Esophagus mucosa (tissue), 1 donor: ENCODE measurements at regions not wholly inside any gene's neighbourhood (a gene's known extent, or its start where the extent isn't known, plus 50 kb on each side); places are given as distances from the start of the nearest gene placed in this dataset.
"Not testable (repeated sequence)": the region's sequence is repeated elsewhere in the genome, so short reads cannot be mapped to it uniquely, and the experiment has no call there.

Source experiments
- ATAC-seq: fragments of 200-7000 bp; cut with Tn5 transposase; one replicate; pipeline ENCODE4 v1.9.1; 2020
- donor health status: DM: yes; HTN: yes; CAD: no.

GRCh38 chr4:79850626-79851025 lies 222.4 kb downstream of the ANTXR2 start:
- no peak for ATAC-seq

DNA sequence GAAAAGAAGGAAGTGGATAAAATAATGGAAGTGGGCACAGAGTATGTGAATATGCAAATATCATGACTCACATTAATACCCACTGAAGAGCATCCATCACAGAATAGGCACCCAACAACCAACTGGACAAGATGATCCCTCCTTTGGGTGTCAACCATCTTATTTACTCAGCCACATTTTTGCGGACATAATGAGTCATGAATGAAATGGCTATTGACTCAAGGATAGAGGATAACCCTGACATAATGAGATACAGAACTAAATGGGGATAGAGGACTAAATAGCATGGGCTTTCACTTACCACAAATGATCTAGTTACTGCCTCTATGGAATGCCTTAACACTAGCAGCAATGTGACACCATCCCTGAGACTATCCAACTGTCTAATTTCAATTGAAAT lies 224.7 kb downstream of the ANTXR2 start:
- ATAC-seq, result no peak

- ATAC-seq, result no peak
Observed at GRCh38 chr4:79847411-79847810, 225.6 kb downstream of the ANTXR2 start.

DNA sequence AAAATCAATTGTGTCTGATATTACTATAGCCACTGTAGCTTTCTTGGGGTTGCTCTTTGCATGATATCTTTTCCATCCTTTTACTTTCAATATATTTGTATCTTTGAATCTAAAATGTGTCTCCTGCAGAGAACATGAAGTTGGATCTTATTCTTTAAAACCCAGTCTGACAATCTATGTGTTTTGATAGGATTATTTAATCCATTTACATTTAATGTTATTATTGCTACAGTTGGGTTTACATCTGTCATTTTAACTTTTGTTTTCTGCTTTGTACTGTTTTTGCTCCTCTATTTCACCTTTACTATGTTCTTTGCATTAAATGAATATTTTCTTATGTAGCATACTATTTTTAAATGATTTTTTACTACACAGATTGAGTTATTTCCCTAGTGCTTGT lies 230.9 kb downstream of the ANTXR2 start:
- no peak for ATAC-seq

DNA sequence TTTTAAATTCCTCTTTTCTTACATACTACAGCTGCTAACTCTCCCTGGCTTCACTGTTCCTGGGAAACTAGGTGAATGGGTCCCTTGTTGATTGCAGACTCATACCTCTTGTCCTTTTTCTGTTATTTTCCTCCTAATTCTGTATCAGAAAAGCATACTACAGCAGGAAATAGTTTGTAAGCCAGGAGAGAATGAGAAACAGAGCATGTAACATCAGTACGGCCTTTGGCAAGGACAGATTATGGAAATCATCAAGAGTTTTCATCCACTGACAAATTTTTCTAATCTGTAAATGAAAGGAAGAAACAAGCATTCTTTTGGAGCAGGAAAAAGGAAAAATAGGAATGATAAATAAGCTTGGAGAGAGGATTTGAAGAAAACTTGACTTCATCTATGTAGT lies 239.2 kb downstream of the ANTXR2 start:
- no peak for ATAC-seq

DNA sequence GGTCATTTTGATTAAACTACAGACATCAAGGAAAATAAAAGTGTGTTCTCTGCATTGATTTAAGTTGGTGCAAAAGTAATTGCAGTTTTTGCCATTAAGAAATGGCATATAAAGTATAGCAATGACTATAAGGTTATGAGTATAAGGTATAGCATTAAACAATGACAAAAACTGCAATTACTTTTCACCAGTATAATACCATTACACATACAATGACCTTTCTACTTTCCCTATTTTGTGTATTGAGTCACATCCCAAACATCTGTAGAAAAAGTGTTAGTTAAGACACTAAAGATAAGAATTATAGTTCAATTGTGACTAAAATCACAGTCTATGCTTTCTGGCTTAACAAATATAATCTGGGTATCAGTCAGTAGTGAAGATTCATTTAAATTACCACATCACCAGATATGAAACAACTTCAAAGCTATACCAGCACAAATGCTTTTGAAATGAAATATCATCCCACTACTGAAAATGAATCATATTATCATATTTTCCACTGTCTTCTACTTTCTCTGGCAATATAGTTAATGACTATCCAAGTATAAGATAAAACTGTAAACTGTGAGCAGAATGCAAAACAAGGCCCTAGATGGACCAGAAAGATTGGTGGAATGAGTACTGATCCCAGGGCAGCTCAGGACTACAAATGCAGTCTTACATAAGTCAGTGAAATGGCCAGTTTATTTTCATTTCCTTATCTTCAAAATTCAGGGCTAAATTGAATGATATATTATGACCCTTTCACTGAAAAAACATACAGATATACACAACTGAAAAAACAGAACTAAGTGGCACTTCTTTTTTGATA lies 241.1 kb downstream of the ANTXR2 start:
- ATAC-seq, result no peak

GRCh38 chr4:79831119-79831528 lies 241.9 kb downstream of the ANTXR2 start:
- no peak for ATAC-seq

GRCh38 chr4:79827283-79827682 lies 245.7 kb downstream of the ANTXR2 start:
- no peak for ATAC-seq

- ATAC-seq, result no peak
Observed at GRCh38 chr4:79823148-79823763, 249.8 kb downstream of the ANTXR2 start.

DNA sequence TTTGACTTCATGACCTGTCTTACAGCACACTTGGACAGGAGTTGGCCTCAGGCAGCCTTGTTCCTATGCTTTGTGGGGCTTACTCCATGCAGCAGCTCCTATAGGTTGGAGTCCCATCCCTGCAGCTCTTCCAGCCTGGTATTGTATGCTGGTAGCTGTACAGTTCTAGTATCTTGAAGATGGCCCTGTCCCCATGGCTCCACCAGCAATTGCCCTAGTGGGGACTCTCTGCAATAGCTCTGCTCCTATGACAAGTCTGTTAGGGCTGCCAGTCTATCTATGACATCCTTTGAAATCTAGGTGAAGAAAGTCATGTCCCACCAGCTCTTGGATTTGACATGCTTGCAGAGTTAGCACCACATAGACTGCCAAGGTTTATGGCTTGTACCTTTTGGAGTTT lies 252.6 kb downstream of the ANTXR2 start:
- no peak for ATAC-seq

DNA sequence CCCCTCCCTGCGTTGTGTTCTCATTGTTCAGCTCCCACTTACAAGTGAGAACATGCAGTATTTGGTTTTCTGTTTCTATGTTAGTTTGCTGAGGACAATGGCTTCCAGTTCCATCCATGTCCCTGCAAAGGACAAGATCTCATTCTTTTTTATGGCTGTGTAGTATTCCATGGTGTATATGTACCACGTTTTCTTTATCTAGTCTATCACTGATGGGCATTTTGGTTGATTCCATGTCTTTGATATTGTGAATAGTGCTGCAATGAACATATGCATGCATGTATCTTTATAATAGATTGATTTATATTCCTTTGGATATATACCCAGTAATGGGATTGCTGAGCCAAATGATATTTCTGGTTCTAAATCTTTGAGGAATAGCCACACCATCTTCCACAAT lies 265.1 kb downstream of the ANTXR2 start:
- not testable (repeated sequence) for ATAC-seq

DNA sequence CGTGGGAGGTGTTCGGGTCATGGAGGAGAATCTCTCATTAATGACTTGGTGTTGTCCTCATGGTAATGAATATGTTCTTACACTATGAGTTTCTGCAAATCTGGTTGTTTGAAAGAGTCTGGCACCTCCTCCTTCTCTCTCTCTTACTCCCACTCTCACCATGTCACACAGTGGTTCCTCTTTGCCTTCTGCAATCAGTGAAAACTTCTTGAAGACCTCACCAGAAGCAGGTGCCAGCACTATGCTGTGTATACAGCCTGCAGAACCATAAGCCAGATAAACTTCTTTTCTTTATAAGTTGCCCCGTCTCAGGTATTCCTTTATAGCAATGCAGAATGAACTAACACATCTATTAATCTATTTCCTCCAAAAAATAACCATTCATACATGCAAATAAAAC lies 275.0 kb downstream of the ANTXR2 start:
- no peak for ATAC-seq

DNA sequence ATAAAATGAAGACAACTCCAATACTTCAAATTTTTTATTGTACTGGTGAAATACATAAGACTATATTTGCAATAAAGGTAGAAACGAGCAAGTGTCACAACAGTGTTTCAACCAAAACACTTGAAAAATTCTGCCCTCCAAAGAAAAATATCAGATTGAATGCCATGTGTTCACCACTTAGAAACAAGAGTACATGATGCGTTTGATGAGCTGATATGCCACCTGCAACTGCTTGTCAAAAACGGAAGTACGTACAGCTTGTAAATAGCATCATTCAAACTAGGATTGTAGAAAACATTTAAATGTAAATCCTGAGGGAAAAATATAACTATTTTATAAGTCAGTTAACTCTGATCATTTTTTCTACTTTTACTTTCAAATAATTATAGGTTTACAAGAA lies 276.1 kb downstream of the ANTXR2 start:
- no peak for ATAC-seq

GRCh38 chr4:79788884-79789283 lies 284.1 kb downstream of the ANTXR2 start:
- no peak for ATAC-seq

DNA sequence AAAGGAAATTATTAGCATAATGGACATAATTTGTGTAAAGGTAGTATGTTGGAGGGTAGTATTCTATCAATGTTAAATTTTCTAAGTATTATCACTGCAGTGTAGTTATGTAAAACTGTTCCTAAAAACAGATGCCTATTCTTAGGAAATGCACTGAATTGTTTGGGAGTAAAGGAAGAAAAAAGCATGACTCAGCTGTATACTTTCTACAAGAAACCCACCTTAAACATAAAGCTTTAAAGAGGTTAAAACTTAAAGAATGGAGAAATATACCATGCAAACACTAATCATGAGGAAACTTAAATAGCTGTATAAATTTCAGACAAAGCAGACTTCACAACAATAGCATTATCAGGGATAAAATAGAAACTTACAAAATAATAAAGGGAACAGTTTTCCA lies 292.9 kb downstream of the ANTXR2 start:
- no peak for ATAC-seq

DNA sequence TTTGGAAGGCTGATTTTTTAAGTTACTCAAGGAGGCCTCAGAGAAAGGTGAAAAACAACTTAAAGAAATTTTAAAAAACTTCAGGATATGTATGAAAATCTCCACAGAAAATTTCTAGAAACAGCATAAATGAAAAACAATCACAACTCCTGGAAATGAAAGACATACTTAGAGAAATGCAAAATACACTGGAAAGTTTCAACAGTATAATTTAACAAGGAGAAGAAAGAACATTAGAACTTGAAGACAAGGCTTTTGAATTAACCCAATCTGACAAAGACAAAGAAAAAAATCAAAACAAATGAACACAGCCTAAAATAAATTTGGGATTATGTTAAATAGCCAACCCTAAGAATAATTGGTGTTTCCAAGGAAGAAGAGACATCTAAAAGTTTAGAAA lies 300.5 kb downstream of the ANTXR2 start:
- ATAC-seq, result no peak

GRCh38 chr4:79764120-79764519 lies 308.9 kb downstream of the ANTXR2 start:
- ATAC-seq, result no peak

GRCh38 chr4:79763486-79764075 lies 309.4 kb downstream of the ANTXR2 start:
- ATAC-seq, result no peak

GRCh38 chr4:79759793-79760192 lies 313.2 kb downstream of the ANTXR2 start:
- ATAC-seq, result no peak

GRCh38 chr4:79757600-79757999 lies 315.4 kb downstream of the ANTXR2 start:
- no peak for ATAC-seq

DNA sequence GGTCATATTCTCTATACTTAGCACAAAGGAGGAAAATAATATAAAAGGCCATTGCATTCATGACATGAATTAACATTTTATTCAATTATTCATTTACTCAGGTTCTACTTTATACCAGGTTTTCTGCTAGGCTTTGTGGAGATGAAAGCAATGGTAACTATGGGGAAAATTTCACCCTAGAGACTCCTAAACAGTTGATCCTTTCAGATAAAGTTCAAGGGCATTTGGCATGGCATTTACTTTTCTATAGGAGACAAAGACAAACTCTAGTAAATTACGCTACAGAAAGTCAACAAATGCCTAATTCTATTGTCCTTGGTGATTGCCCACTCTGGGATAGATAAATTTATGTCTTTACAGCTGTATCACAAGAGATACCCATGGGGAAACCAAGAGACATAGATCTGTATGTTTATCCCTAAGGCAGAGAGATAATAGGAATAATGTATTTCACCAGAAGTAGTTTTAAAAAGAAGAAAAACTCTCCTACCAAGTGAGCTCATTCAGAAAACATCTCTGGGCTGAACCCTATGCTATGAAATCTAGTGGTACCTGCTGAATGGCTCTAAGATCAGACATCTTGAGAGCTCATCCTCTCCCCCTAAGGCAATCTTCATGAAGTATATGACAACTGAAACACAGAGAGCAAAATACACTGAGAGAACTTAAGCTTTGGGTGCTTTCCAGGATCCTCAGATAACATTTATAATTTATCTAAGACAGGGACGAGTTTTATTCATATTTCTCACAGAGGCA lies 316.7 kb downstream of the ANTXR2 start:
- no peak for ATAC-seq

- no peak for ATAC-seq
Observed at GRCh38 chr4:79748835-79749234, 324.2 kb downstream of the ANTXR2 start.

DNA sequence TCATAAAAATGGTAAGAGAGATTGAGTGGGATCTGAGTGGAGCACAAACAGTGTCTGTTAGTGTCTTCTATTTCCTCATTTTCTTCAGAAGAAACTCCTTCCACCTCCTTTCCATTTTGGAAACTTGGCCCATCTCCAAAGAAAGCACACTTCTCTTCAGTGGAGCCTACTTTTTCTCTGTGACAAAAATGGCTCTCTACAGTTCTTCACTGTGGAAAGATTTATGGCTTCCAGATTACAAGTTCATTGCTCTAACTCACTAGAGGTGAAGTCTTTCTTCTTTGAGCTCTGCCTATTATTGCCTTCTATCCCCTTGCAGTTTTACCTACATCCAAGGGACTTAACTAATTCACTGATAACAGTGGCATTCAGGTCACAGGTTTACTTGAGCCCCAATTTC lies 325.8 kb downstream of the ANTXR2 start:
- ATAC-seq, result no peak
